ENCODE measurements at regions not wholly inside any gene's neighbourhood (a gene's known extent, or its start where the extent isn't known, plus 50 kb on each side); places are given as distances from the start of the nearest gene placed in this dataset.

GRCh38 chr13:33999811-34000605 is 182.1 kb downstream of the RFC3 start:
- H3K27me3 ChIP-seq (ENCODE audit: control insufficient read depth, insufficient read depth, low read length, poor library complexity, severe bottlenecking): no peaks in the 10 kb centered on the region
- H3K4me1 ChIP-seq (ENCODE audit: control insufficient read depth, insufficient read depth, low read length): no peaks in the 10 kb centered on the region
- H3K36me3 ChIP-seq (ENCODE audit: control insufficient read depth, insufficient read depth, low read length): no peaks in the 10 kb centered on the region
- no peak overlapping the region for H3K4me3 ChIP-seq (ENCODE audit: insufficient read depth, low read depth, low read length)
- WGBS, 2 experiments: 57 to 58% methylated on average over 6 of the region's 6 CpGs
- H3K9me3 ChIP-seq (ENCODE audit: control insufficient read depth, low read length): no peaks in the 10 kb centered on the region
- no peak overlapping the region for H3K27ac ChIP-seq (ENCODE audit: insufficient read depth, low read depth, low read length, poor library complexity, severe bottlenecking)

- H3K4me1 ChIP-seq (ENCODE audit: control insufficient read depth, insufficient read depth, low read length): no peaks in the 10 kb centered on the region
- H3K4me3 ChIP-seq (ENCODE audit: insufficient read depth, low read depth, low read length): no peak overlapping the region
- no peaks in the 10 kb centered on the region for H3K9me3 ChIP-seq (ENCODE audit: control insufficient read depth, low read length)
- no peak overlapping the region for H3K27ac ChIP-seq (ENCODE audit: insufficient read depth, low read depth, low read length, poor library complexity, severe bottlenecking)
- H3K36me3 ChIP-seq (ENCODE audit: control insufficient read depth, insufficient read depth, low read length): no peaks in the 10 kb centered on the region
- H3K27me3 ChIP-seq (ENCODE audit: control insufficient read depth, insufficient read depth, low read length, poor library complexity, severe bottlenecking): no peaks in the 10 kb centered on the region
These were observed 183.0 kb downstream of the RFC3 start for GRCh38 chr13:34000955-34001354.

GRCh38 chr13:34001389-34001788 is 183.4 kb downstream of the RFC3 start:
- Histone ChIP-seq H3K36me3 (ENCODE audit: control insufficient read depth, insufficient read depth, low read length) (no peaks in the 10 kb centered on the region), H3K4me1 (ENCODE audit: control insufficient read depth, insufficient read depth, low read length) (no peaks in the 10 kb centered on the region), H3K27ac (ENCODE audit: insufficient read depth, low read depth, low read length, poor library complexity, severe bottlenecking) (no peak overlapping the region), H3K9me3 (ENCODE audit: control insufficient read depth, low read length) (no peaks in the 10 kb centered on the region), H3K4me3 (ENCODE audit: insufficient read depth, low read depth, low read length) (no peak overlapping the region), H3K27me3 (ENCODE audit: control insufficient read depth, insufficient read depth, low read length, poor library complexity, severe bottlenecking) (no peaks in the 10 kb centered on the region)
- WGBS, 2 experiments: 92 to 93% methylated on average over 4 of the region's 4 CpGs

- H3K27me3 ChIP-seq (ENCODE audit: control insufficient read depth, insufficient read depth, low read length, poor library complexity, severe bottlenecking): no peaks in the 10 kb centered on the region
- 71 to 79% methylated on average over 1 of the region's 1 CpG for WGBS, 2 experiments
- no peaks in the 10 kb centered on the region for H3K9me3 ChIP-seq (ENCODE audit: control insufficient read depth, low read length)
- no peaks in the 10 kb centered on the region for H3K36me3 ChIP-seq (ENCODE audit: control insufficient read depth, insufficient read depth, low read length)
- H3K27ac ChIP-seq (ENCODE audit: insufficient read depth, low read depth, low read length, poor library complexity, severe bottlenecking): no peak overlapping the region
- H3K4me3 ChIP-seq (ENCODE audit: insufficient read depth, low read depth, low read length): no peak overlapping the region
- no peaks in the 10 kb centered on the region for H3K4me1 ChIP-seq (ENCODE audit: control insufficient read depth, insufficient read depth, low read length)
These were observed 184.2 kb downstream of the RFC3 start for GRCh38 chr13:34002141-34002540.

GRCh38 chr13:34002924-34003323 is 185.0 kb downstream of the RFC3 start:
- Histone ChIP-seq H3K4me3 (ENCODE audit: insufficient read depth, low read depth, low read length) (no peak overlapping the region), H3K4me1 (ENCODE audit: control insufficient read depth, insufficient read depth, low read length) (no peaks in the 10 kb centered on the region), H3K9me3 (ENCODE audit: control insufficient read depth, low read length) (no peaks in the 10 kb centered on the region), H3K27ac (ENCODE audit: insufficient read depth, low read depth, low read length, poor library complexity, severe bottlenecking) (no peak overlapping the region), H3K36me3 (ENCODE audit: control insufficient read depth, insufficient read depth, low read length) (no peaks in the 10 kb centered on the region), H3K27me3 (ENCODE audit: control insufficient read depth, insufficient read depth, low read length, poor library complexity, severe bottlenecking) (no peaks in the 10 kb centered on the region)
- WGBS, 2 experiments: 91 to 98% methylated on average over 4 of the region's 4 CpGs

- 50% methylated on average over 2 to 4 of the region's 4 CpGs for WGBS, 2 experiments
- Histone ChIP-seq H3K36me3 (ENCODE audit: control insufficient read depth, insufficient read depth, low read length) (no peaks in the 10 kb centered on the region), H3K9me3 (ENCODE audit: control insufficient read depth, low read length) (no peaks in the 10 kb centered on the region), H3K27me3 (ENCODE audit: control insufficient read depth, insufficient read depth, low read length, poor library complexity, severe bottlenecking) (no peaks in the 10 kb centered on the region), H3K27ac (ENCODE audit: insufficient read depth, low read depth, low read length, poor library complexity, severe bottlenecking) (no peak overlapping the region), H3K4me1 (ENCODE audit: control insufficient read depth, insufficient read depth, low read length) (no peaks in the 10 kb centered on the region), H3K4me3 (ENCODE audit: insufficient read depth, low read depth, low read length) (no peak overlapping the region)
These were observed 185.7 kb downstream of the RFC3 start for GRCh38 chr13:34003656-34004055.

- Histone ChIP-seq H3K4me1 (ENCODE audit: control insufficient read depth, insufficient read depth, low read length) (no peaks in the 10 kb centered on the region), H3K4me3 (ENCODE audit: insufficient read depth, low read depth, low read length) (no peak overlapping the region), H3K27ac (ENCODE audit: insufficient read depth, low read depth, low read length, poor library complexity, severe bottlenecking) (no peak overlapping the region)
These were observed 186.7 kb downstream of the RFC3 start for GRCh38 chr13:34004676-34005075.

GRCh38 chr13:34006011-34006410 is 188.1 kb downstream of the RFC3 start:
- H3K4me3 ChIP-seq (ENCODE audit: insufficient read depth, low read depth, low read length): no peak overlapping the region
- no peaks in the 10 kb centered on the region for H3K9me3 ChIP-seq (ENCODE audit: control insufficient read depth, low read length)
- 95% methylated on average over 2 of the region's 2 CpGs; no CpG with 5 or more reads in 1 of the 2 experiments for WGBS, 2 experiments
- H3K4me1 ChIP-seq (ENCODE audit: control insufficient read depth, insufficient read depth, low read length): no peaks in the 10 kb centered on the region
- no peaks in the 10 kb centered on the region for H3K36me3 ChIP-seq (ENCODE audit: control insufficient read depth, insufficient read depth, low read length)
- no peak overlapping the region for H3K27ac ChIP-seq (ENCODE audit: insufficient read depth, low read depth, low read length, poor library complexity, severe bottlenecking)
- no peaks in the 10 kb centered on the region for H3K27me3 ChIP-seq (ENCODE audit: control insufficient read depth, insufficient read depth, low read length, poor library complexity, severe bottlenecking)

More at GRCh38 chr13:34004676-34005075, 186.7 kb downstream of the RFC3 start:
- Histone ChIP-seq H3K27me3 (ENCODE audit: control insufficient read depth, insufficient read depth, low read length, poor library complexity, severe bottlenecking) (no peaks in the 10 kb centered on the region), H3K9me3 (ENCODE audit: control insufficient read depth, low read length) (no peaks in the 10 kb centered on the region), H3K36me3 (ENCODE audit: control insufficient read depth, insufficient read depth, low read length) (no peaks in the 10 kb centered on the region)
- WGBS, 2 experiments: 91 to 93% methylated on average over 14 of the region's 14 CpGs

- H3K27me3 ChIP-seq (ENCODE audit: control insufficient read depth, insufficient read depth, low read length, poor library complexity, severe bottlenecking): no peaks in the 10 kb centered on the region
- no peaks in the 10 kb centered on the region for H3K36me3 ChIP-seq (ENCODE audit: control insufficient read depth, insufficient read depth, low read length)
- no peak overlapping the region for H3K4me3 ChIP-seq (ENCODE audit: insufficient read depth, low read depth, low read length)
- H3K9me3 ChIP-seq (ENCODE audit: control insufficient read depth, low read length): no peaks in the 10 kb centered on the region
- H3K27ac ChIP-seq (ENCODE audit: insufficient read depth, low read depth, low read length, poor library complexity, severe bottlenecking): no peak overlapping the region
- 80 to 84% methylated on average over 11 of the region's 11 CpGs for WGBS, 2 experiments
- H3K4me1 ChIP-seq (ENCODE audit: control insufficient read depth, insufficient read depth, low read length): no peaks in the 10 kb centered on the region
These were observed 193.7 kb downstream of the RFC3 start for GRCh38 chr13:34011552-34012085.

GRCh38 chr13:34012382-34012781 is 194.4 kb downstream of the RFC3 start:
- no peak overlapping the region for H3K27ac ChIP-seq (ENCODE audit: insufficient read depth, low read depth, low read length, poor library complexity, severe bottlenecking)
- no peaks in the 10 kb centered on the region for H3K9me3 ChIP-seq (ENCODE audit: control insufficient read depth, low read length)
- no peak overlapping the region for H3K4me3 ChIP-seq (ENCODE audit: insufficient read depth, low read depth, low read length)
- no peaks in the 10 kb centered on the region for H3K36me3 ChIP-seq (ENCODE audit: control insufficient read depth, insufficient read depth, low read length)
- WGBS, 2 experiments: 88 to 90% methylated on average over 2 of the region's 2 CpGs
- H3K4me1 ChIP-seq (ENCODE audit: control insufficient read depth, insufficient read depth, low read length): no peaks in the 10 kb centered on the region
- no peaks in the 10 kb centered on the region for H3K27me3 ChIP-seq (ENCODE audit: control insufficient read depth, insufficient read depth, low read length, poor library complexity, severe bottlenecking)

Data from ectodermal cell (in vitro differentiated cells).